HG03108 (cell line): ENCODE measurements at regions not wholly inside any gene's neighbourhood (a gene's known extent, or its start where the extent isn't known, plus 50 kb on each side); places are given as distances from the start of the nearest gene placed in this dataset.
"Not testable (repeated sequence)": the region's sequence is repeated elsewhere in the genome, so short reads cannot be mapped to it uniquely, and the experiment has no call there.

Source experiments
- ATAC-seq: cut with Tn5 transposase; IDR thresholded peaks from one replicate; pipeline ENCODE4 v1.9.1; 2021; ENCODE audit warnings: moderate library complexity; ENCODE audit not compliant: unreplicated experiment

DNA sequence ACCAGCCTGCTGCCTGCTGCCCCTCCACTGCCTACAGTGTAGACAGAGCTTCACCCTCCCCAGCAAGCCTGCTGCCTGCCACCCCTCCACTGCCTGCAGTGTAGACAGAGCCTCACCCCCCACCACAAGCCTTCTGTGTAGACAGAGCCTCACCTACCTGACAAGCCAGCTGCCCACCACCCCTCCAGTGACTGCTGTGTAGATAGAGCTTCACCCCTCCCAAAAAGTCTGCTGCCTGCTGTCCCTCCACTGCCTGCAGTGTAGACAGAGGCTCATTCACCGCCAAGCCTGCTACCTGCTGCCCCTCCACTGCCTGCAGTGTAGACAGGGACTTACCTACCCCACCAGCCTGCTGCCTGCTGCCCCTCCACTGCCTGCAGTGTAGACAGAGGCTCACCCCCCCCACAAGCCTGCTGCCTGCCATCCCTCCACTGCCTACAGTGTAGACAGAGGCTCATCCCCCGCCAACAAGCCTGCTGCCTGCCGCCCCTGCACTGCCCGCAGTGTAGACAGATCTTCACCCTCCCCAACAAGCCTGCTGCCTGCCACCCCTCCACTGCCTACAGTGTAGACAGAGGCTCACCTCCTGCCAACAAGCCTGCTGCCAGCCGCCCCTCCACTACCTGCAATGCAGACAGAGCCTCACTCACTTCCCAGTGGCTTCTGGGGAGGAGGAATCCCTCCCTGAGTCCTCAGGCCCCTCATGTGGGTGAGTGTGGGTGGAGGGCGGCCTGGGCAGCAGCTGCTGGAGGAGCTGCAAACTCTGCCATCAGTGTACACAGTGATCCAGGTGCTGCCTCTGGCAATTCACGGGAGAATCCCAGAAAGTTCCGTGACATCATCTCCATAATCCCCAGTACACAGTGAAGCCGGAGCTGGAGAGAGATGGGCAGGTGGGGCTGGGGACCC is 140.9 kb downstream of the DLL1 start:
- ATAC-seq: no peak

DNA sequence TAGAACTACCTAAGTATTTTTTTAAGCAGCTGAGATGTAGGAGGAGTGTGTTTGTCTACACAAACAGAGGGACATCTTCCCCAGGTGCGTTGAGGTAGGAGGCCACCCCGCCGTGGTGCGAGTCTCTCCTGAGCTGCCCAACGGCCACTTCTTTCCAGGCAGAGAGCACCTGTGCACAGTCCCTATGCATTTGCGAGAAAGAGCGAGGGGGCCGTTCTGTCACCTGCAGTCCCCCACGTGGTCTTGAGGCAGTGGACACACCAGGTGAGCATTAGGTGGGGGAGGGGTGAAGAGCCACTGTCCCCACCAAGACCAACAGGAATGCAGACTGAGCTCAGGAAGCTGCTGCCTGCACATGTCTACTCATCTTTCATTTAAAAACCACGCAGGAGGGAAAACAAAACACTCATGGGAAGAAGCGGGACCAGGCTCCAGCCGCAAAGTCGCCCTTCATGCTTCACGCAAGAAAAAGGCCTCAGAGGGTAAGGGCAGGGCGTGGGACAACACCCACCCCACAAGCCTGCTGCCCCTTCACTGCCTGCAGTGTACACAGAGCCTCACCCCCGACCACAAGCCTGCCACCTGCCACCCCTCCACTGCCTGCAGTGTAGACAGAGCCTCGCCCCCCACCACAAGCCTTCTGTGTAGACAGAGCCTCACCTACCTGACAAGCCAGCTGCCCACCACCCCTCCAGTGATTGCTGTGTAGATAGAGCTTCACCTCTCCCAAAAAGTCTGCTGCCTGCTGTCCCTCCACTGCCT is 142.0 kb downstream of the DLL1 start:
- no peak for ATAC-seq

DNA sequence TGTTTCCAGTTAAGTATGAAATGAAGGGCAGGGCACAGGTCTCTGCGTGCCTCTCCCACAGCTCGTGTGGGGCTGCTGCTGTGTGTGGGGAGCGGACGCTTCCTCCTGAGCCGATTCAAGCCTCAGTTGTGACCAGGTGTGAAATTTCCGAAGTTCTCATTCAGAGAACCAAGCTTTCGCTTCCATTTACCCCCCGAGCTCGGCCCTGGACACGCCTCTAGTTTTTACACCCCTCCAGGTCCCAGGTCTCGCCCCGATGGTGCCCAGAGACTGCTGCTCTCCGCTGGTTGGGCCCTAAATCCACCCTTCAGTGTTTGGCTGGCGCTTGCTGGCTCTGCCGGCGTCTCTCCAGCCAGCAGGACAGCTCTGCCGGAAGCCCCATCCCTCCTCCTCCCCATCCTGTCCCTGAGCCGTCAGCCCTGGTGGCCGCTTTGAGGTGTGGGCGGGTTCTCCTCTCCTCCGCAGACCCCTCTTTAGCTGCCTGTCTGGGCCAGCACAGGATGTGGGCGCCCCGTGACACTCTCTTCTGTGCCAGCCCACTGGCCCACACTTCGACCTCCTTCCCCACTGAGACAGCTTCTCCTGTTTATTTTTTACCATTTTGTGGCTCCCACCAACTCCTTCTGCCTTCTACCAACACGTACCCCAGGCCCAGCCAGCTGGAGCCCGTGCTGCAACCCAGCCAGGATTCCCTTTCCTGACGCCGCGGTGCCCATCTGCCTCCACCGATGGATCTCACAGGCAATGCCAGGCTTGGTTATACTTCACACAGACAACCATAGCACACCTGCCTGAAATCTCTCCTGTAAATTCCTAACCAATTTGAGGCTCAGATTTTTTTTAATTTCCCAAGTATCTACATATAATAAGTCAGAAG is 142.8 kb downstream of the DLL1 start:
- ATAC-seq: peak; percentile 42

DNA sequence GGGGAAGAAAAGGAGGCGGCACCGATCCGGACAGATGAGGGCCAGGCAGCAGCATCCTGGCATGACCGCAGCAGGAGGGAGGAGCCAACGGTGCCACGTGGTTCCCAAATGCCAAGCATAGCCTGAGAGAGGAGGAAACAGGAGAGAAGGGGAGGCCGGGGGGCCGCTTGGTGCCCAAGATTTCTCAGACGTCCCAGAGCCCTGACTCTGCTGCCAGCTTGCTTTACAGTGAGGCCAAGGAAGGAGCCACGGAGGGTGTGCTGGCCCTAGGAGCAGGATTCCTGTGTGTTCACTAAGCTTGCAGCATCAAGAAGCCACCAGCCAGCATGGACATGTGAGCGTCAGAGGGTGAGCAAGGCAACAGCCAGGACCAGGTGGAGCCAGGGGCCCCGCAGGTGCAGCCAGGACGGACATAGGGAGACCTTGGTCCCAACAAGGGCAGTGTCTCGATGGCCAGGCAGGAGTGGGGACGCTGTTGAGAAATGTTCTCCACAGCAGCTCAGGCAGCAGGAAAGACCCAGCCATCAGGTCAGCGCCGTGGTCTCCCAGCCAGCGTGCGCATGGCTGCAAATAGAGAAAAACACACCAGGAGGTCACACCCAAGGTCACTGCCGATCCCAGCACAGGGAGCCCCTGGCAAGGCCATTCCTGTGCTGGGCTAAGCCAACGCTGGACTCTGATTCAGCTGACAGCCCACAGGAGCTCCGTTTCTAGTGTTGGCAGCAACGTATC is 143.7 kb downstream of the DLL1 start:
- ATAC-seq: peak; percentile 12

DNA sequence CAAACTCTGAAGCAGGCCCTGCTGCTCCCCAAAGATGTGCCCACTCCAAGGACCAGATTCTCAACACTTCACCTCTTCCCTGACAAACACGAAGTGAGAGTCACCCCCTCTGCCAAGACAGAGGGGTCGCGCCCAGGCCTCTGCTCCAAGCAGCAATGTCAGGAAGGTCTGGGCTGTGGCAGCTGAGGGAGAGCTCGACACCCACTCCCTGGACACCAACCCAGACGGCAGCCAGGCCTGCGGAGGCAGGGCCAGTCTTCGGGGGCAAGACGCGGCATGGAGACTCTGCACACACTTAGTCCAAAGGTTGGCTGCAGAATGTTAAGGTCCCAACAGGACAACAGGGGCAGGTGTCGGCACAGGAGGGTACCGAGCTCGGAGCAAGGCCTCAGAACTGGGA is 144.2 kb downstream of the DLL1 start:
- no peak for ATAC-seq

DNA sequence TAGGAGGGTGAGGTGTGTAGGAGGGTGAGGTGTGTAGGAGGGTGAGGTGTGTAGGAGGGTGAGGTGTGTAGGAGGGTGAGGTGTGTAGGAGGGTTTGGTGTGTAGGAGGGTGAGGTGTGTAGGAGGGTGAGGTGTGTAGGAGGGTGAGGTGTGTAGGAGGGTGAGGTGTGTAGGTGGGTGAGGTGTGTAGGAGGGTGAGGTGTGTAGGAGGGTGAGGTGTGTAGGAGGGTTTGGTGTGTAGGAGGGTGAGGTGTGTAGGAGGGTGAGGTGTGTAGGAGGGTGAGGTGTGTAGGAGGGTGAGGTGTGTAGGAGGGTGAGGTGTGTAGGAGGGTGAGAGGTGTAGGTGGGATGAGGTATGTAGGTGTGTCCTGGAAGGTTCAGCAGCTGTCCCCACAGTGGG is 144.7 kb downstream of the DLL1 start:
- not testable (repeated sequence) for ATAC-seq

DNA sequence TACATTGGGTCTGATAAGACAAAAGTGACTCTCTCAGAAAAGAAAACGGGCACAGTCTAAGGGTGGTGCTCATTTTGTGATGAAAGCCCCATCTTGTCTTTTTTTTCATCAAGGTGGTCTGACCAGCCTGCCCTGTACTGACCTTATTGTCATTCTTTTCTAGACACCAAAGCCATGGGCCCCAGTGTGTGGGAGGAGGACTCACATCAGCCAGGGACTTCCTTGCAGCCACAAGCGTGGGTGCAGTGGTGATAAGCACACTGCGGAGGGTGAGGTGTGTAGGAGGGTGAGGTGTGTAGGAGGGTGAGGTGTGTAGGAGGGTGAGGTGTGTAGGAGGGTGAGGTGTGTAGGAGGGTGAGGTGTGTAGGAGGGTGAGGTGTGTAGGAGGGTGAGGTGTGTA is 145.2 kb downstream of the DLL1 start:
- not testable (repeated sequence) for ATAC-seq

DNA sequence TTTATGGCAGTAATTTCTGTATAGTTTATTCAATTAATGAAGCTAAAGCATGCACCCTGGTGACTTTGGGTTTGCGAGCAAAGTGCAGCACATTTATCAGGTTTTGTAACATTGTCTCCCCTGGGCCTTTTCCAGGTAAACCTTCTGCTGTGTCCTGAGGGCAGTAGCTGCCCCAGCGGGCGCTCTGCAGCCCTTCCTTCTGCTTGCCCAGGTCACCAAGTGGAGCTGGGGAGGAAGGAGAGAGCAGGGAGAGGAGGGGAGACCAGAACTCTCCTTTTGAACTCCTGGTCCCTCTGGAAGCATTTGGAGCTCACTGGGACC is 145.6 kb downstream of the DLL1 start:
- ATAC-seq: no peak

DNA sequence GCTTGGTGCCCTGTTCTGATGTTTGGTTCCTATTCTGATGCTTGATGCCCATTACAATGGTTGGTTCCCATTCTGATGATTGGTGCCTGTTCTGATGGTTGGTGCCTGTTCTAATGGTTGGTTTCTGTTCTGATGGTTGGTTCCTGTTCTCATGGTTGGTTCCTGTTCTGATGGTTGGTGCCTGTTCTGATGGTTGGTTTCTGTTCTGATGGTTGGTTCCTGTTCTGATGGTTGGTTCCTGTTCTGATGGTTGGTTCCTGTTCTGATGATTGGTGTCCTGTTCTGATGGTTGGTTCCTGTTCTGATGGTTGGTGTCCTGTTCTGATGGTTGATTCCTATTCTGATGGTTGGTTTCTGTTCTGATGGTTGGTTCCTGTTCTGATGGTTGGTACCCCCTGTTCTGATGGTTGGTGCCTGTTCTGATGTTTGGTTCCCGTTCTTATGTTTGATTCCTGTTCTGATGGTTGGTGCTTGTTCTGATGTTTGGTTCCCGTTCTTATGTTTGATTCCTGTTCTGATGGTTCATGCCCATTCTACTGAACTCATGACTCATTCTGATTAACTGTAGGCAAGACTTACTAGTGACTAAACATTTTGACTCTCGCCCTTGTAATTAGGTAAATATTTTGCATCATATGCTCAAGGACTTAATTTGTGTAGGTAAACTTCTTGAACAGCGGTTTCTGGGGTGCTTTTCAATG is 146.2 kb downstream of the DLL1 start:
- no peak for ATAC-seq

DNA sequence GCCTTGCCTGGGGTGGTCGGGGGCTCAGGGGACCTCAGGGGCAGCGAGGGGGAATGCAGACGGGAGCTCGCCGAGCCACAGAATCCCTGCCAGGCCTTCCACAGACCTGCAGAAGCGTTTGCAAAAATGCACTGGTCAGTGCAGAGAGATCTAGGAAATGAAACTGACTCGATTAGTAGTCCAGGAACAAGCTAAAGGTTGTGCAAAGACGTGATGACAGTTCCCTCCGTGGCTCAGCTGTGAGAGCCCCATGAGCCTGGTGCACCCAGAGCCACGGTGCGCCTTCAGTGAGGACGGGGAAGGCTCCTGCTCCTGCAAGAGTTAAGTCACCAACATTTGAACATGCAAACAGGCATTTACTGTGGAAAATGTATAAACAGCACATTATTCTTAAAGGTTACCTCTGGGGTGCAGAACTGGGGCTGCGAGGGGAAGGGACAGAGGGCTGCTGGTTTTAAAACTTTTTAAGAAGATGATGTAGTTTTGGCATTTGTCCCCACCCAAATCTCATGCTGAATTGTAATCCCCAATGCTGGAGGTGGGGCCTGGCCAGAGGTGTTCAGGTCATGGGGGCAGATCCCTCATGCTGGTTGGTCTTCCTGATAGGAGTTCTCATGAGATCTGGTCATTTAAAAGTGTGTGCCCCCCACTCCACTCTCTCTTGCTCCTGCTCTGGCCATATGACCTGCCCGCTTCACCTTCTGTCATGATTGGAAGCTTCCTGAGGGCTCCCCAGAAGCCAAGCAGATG is 147.3 kb downstream of the DLL1 start:
- no peak for ATAC-seq

DNA sequence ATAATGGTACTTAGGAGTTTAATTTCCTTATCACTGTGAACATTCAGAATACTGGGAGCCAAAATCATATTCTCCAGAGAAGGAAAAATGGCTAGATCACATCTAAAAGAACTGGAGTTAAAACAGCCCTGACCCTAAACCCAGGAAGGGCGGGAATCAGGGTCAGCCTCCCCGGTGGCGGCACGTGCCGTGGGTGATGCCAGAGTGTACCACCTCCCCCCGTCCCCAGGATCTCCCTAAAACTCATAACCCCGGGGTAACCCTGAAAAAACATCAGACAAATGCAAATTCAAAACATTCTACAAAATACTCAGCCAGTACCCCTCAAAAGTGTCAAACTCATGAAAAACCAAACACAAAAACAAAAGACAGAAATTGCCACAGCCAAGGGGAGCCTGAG is 148.3 kb downstream of the DLL1 start:
- ATAC-seq: no peak

DNA sequence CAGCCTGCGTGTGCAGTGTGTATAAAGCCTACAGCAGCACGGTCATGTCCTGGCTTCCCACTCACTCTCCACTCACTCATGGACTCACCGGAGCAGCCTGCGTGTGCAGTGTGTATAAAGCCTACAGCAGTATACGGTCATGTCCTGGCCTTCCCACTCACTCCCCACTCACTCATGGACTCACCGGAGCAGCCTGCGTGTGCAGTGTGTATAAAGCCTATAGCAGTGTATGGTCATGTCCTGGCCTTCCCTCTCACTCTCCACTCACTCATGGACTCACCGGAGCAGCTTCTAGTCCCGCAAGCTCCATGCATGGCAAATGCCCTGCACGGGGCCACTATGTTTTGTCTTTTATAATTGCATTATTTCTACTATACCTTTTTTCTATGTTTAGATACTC is 149.8 kb downstream of the DLL1 start:
- not testable (repeated sequence) for ATAC-seq

DNA sequence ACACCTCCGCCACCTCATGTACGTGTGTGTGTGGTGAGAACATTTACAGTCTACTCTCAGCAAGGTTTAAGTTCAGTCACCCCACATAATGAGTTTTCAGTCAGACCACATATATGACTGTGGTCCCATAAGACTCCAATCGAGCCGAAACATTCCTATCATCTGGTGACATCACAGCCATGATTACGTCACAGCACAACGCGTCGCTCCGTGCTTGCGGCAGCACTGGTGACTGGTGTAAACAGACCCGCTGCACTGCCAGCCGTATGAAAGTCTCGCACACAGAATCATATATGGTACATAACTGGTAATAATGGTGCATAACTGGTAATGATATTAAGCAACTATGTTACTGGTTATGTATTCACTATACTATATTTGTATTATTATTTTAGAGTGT is 150.7 kb downstream of the DLL1 start:
- ATAC-seq: no peak

DNA sequence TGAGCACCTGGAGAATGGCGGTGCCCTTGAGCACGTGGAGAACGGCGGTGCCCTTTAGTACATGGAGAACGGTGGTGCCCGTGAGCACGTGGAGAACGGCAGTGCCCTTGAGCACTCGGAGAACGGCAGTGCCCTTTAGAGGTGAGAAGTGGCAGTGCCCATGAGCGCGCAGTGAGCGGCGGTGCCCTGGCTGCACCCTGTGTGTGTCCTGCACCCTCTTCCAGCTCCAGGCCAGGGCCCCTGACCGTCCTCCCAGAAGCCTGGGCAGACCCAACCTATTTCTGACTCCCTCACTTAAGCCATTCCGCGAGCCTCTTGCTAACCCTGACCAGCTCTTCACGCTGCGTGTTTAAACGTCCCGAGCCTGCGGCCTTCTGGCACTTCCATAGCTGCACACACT is 151.3 kb downstream of the DLL1 start:
- ATAC-seq: no peak

DNA sequence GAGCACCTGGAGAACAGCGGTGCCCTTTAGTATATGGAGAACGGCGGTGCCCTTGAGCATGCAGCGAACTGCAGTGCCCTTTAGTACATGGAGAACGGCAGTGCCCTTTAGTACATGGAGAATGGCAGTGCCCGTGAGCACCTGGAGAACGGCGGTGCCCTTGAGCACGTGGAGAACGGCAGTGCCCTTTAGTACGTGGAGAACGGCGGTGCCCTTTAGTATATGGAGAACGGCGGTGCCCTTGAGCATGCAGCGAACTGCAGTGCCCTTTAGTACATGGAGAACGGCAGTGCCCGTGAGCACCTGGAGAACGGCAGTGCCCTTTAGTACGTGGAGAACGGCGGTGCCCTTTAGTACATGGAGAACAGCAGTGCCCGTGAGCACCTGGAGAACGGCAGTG is 151.8 kb downstream of the DLL1 start:
- ATAC-seq: not testable (repeated sequence)

DNA sequence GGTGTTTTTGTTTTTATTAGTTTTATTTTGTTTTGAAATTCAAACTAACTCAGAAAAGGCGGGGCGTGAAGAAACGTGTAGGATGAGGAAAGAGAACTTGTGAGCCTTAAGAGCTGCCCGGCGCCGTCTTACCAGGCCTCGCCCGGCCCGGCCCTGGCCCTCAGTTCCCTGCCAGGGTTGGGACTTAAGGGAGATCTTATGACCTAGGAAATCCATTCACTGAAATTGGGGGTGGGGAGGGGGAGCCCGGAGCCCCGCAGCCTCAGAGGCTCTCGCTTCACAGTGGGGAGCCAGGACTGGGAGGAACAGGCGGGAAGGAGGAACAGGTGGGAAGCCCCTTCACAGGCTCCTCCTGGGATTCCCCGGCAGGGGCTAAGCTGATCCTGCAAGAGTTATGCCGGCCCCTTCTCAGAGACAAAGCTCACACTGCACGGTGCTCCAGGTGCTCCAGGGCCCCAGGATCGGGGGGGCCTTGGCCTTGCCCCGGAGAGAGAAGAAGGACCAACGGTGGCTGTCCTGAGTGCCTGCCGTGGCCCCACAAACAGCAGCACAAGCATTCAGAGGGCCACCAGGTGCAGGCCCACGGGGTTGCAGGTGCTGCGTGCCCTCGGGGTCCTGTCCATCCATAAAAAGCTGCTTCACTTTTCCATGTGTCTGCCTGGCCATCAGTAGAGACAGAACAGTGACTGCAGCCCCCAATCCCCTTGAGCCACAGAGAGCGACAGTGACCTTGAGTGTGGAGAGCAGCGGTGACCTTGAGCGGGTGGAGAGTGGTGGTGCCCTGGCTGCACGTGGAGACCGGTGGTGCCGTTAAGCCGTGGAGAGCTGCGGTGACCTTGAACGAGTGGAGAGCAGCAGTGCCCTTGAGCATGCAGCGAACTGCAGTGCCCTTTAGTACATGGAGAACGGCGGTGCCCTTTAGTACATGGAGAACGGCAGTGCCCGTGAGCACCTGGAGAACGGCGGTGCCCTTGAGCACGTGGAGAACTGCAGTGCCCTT is 152.7 kb downstream of the DLL1 start:
- no peak for ATAC-seq

DNA sequence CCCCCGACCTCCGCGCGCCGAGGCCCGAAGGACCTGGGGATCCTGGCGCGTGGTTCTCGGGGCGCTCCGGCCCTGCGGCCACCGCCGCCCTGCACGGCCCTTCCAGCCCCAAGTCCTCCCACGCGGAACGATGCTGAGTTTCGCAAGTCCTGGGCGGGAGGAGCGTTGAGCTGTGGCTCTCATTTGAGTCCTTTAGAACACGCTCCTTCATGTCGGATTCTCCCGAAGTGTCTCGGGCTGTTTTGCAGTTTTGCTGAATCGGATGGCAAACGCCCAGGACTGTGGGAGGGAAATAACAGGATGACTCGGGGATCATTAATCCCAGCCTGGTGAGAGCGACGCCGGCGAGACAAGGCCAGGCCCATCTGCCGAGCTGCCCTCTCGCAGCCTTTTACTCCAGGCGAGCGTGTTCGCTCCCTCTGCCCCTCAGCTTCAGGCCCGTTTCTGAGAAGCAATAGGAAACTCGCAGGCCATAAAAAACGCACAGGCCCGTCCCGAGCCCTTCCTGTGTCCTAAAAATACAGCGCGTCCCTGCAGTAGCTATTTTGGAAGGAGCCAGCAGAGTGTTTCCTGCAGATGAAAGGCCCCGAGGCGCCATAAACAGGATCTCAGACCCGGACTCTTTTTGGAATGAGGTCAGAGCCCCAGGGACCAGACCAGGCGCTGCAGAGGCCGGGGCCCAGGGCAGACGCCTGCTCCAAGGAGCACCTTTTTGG is 153.5 kb downstream of the DLL1 start:
- no peak for ATAC-seq
